ENCODE measurements at regions not wholly inside any gene's neighbourhood (a gene's known extent, or its start where the extent isn't known, plus 50 kb on each side); places are given as distances from the start of the nearest gene placed in this dataset.
"Not testable (repeated sequence)": the region's sequence is repeated elsewhere in the genome, so short reads cannot be mapped to it uniquely, and the experiment has no call there.

GRCh38 chr17:20633268-20634059 lies 53.9 kb downstream of the CDRT15L2 start:
- TF ChIP-seq, protein P1, sequence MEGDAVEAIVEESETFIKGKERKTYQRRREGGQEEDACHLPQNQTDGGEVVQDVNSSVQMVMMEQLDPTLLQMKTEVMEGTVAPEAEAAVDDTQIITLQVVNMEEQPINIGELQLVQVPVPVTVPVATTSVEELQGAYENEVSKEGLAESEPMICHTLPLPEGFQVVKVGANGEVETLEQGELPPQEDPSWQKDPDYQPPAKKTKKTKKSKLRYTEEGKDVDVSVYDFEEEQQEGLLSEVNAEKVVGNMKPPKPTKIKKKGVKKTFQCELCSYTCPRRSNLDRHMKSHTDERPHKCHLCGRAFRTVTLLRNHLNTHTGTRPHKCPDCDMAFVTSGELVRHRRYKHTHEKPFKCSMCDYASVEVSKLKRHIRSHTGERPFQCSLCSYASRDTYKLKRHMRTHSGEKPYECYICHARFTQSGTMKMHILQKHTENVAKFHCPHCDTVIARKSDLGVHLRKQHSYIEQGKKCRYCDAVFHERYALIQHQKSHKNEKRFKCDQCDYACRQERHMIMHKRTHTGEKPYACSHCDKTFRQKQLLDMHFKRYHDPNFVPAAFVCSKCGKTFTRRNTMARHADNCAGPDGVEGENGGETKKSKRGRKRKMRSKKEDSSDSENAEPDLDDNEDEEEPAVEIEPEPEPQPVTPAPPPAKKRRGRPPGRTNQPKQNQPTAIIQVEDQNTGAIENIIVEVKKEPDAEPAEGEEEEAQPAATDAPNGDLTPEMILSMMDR (conservative IDR thresholded peaks at IDR 0.05) = not testable (repeated sequence)
- not testable (repeated sequence) for TF ChIP-seq EZH2 (IDR thresholded peaks at IDR 0.05; ENCODE audit: low read depth)
